OCI-LY1 (cell line): ENCODE measurements at regions not wholly inside any gene's neighbourhood (a gene's known extent, or its start where the extent isn't known, plus 50 kb on each side); places are given as distances from the start of the nearest gene placed in this dataset.

Experiments used
- H2AFZ ChIP-seq: fragments of 200-600 bp; sonication (generic), shearing (Covaris generic); 2 replicates; pipeline ENCODE4 v1.6.0; 2014; ENCODE audit warnings: antibody characterized with exemption, mild to moderate bottlenecking, low read length
- H3F3A ChIP-seq: fragments of 200-600 bp; sonication (generic), shearing (Covaris generic); 2 replicates; pipeline ENCODE4 v1.6.0; 2014; ENCODE audit warnings: mild to moderate bottlenecking, antibody characterized with exemption, low read length, moderate library complexity; ENCODE audit not compliant: insufficient read depth
- H3K27ac ChIP-seq: fragments of 200-600 bp; sonication (generic); 2 replicates; pipeline ENCODE4 v1.5.1; 2014; ENCODE audit warnings: low read length, mixed run types, mild to moderate bottlenecking, low read depth; ENCODE audit not compliant: poor library complexity, severe bottlenecking
- H3K27me3 ChIP-seq: fragments of 200-600 bp; sonication (generic); 2 replicates; pipeline ENCODE4 v1.6.0; 2014; ENCODE audit warnings: antibody characterized with exemption, mild to moderate bottlenecking, low read length, moderate library complexity; ENCODE audit not compliant: insufficient read depth
- H3K36me3 ChIP-seq: fragments of 200-600 bp; sonication (generic); 2 replicates; pipeline ENCODE4 v1.6.1; 2014; ENCODE audit warnings: mild to moderate bottlenecking, antibody characterized with exemption, low read length, moderate library complexity, mixed read lengths; ENCODE audit not compliant: insufficient read depth
- H3K4me1 ChIP-seq: fragments of 200-600 bp; sonication (generic); 2 replicates; pipeline ENCODE4 v1.5.1; 2014; ENCODE audit warnings: mild to moderate bottlenecking, low read length, moderate library complexity; ENCODE audit not compliant: insufficient read depth, severe bottlenecking
- H3K4me2 ChIP-seq: fragments of 200-600 bp; sonication (generic), shearing (Covaris generic); 2 replicates; pipeline ENCODE4 v1.6.1; 2014; ENCODE audit warnings: low read length
- H3K4me3 ChIP-seq: fragments of 200-600 bp; sonication (generic); 2 replicates; pipeline ENCODE4 v1.5.1; 2014; ENCODE audit warnings: low read length, low read depth, mild to moderate bottlenecking, mixed read lengths; ENCODE audit not compliant: poor library complexity, severe bottlenecking
- H3K79me2 ChIP-seq: fragments of 200-600 bp; shearing (Covaris generic); 2 replicates; pipeline ENCODE4 v1.6.1; 2016; ENCODE audit warnings: mixed run types, low read length, mixed read lengths; ENCODE audit not compliant: insufficient read depth
- H3K9ac ChIP-seq: fragments of 200-600 bp; sonication (generic), shearing (Covaris generic); 2 replicates; pipeline ENCODE4 v1.6.1; 2014; ENCODE audit warnings: mild to moderate bottlenecking, low read length, mixed read lengths
- H3K9me2 ChIP-seq: fragments of 200-600 bp; sonication (generic), shearing (Covaris generic); 2 replicates; pipeline ENCODE4 v1.6.1; 2014; ENCODE audit warnings: low read depth, mild to moderate bottlenecking, low read length, mixed read lengths
- H3K9me3 ChIP-seq: fragments of 200-600 bp; shearing (Covaris generic); 2 replicates; pipeline ENCODE4 v1.6.1; 2014; ENCODE audit warnings: low read length, mixed read lengths
- H4K20me1 ChIP-seq: fragments of 200-600 bp; sonication (generic), shearing (Covaris generic); 2 replicates; pipeline ENCODE4 v1.6.0; 2016; ENCODE audit warnings: mild to moderate bottlenecking, low read length; ENCODE audit not compliant: insufficient read depth
- CTCF ChIP-seq: fragments of 200-600 bp; sonication (generic), shearing (Covaris generic); IDR thresholded peaks from 2 replicates; pipeline ENCODE4 v1.5.1; 2017; ENCODE audit warnings: mild to moderate bottlenecking, antibody characterized with exemption, low read length, moderate library complexity, mixed read lengths
- EZH2 ChIP-seq: fragments of 200-600 bp; sonication (generic), shearing (Covaris generic); IDR thresholded peaks from 2 replicates; pipeline ENCODE4 v1.8.0; 2017; ENCODE audit warnings: borderline replicate concordance, mixed run types, mild to moderate bottlenecking, antibody characterized with exemption, low read length, moderate library complexity, mixed read lengths

- no peaks in the 10 kb centered on the region for H3K79me2 ChIP-seq
- no peak overlapping the region for H3K27ac ChIP-seq
- H3K4me1 ChIP-seq: no peaks in the 10 kb centered on the region
- H2AFZ ChIP-seq: no peak overlapping the region
- no peak overlapping the region for H3K4me2 ChIP-seq
- no peak for TF ChIP-seq CTCF
- TF ChIP-seq EZH2: no peak
- H3F3A ChIP-seq: no peaks in the 10 kb centered on the region
- H3K36me3 ChIP-seq: no peaks in the 10 kb centered on the region
- H3K27me3 ChIP-seq: no peaks in the 10 kb centered on the region
- no peaks in the 10 kb centered on the region for H3K9me3 ChIP-seq
- no peak overlapping the region for H3K9ac ChIP-seq
- no peaks in the 10 kb centered on the region; the same call in 1 of the 2 replicates for H3K9me2 ChIP-seq
- no peaks in the 10 kb centered on the region for H4K20me1 ChIP-seq
- no peak overlapping the region for H3K4me3 ChIP-seq
Observed at GRCh38 chr2:103942199-103942598, 911.7 kb upstream of the POU3F3 start.

GRCh38 chr2:103945083-103945482 is 908.8 kb upstream of the POU3F3 start:
- no peaks in the 10 kb centered on the region for H3K79me2 ChIP-seq
- no peaks in the 10 kb centered on the region; the same call in 1 of the 2 replicates for H3K9me2 ChIP-seq
- no peaks in the 10 kb centered on the region for H3K9me3 ChIP-seq
- H3K4me2 ChIP-seq: no peak overlapping the region
- no peak overlapping the region for H2AFZ ChIP-seq
- no peaks in the 10 kb centered on the region for H3F3A ChIP-seq
- H3K9ac ChIP-seq: no peak overlapping the region
- no peaks in the 10 kb centered on the region for H3K27me3 ChIP-seq
- no peaks in the 10 kb centered on the region for H4K20me1 ChIP-seq
- H3K4me1 ChIP-seq: no peaks in the 10 kb centered on the region
- TF ChIP-seq EZH2: no peak
- no peak for TF ChIP-seq CTCF
- H3K27ac ChIP-seq: no peak overlapping the region
- H3K4me3 ChIP-seq: no peak overlapping the region
- no peaks in the 10 kb centered on the region for H3K36me3 ChIP-seq

- Histone ChIP-seq H2AFZ (no peak overlapping the region), H3K9ac (no peak overlapping the region), H3F3A (no peaks in the 10 kb centered on the region), H3K4me1 (no peaks in the 10 kb centered on the region), H3K27me3 (no peaks in the 10 kb centered on the region), H3K27ac (no peak overlapping the region), H3K4me3 (no peak overlapping the region), H3K36me3 (no peaks in the 10 kb centered on the region), H3K9me2 (no peaks in the 10 kb centered on the region), H3K9me3 (no peaks in the 10 kb centered on the region), H4K20me1 (no peaks in the 10 kb centered on the region), H3K79me2 (no peaks in the 10 kb centered on the region), H3K4me2 (no peak overlapping the region)
- TF ChIP-seq EZH2 (no peak), CTCF (peak; percentile 81)
Observed at GRCh38 chr2:103959174-103960128, 894.5 kb upstream of the POU3F3 start.
